LHCN-M2 (cell line): ENCODE measurements at regions not wholly inside any gene's neighbourhood (a gene's known extent, or its start where the extent isn't known, plus 50 kb on each side); places are given as distances from the start of the nearest gene placed in this dataset.

ENCODE experiments used
- DNase-seq: peaks from one replicate; pipeline ENCODE4 v3.0.0-alpha.2; 2012; ENCODE audit warnings: low read depth

- no peak for DNase-seq
Measured at GRCh38 chr6:55696501-55696900, 117.5 kb upstream of the HMGCLL1 start.

GRCh38 chr6:55696041-55696440 lies 117.0 kb upstream of the HMGCLL1 start:
- DNase-seq, result no peak

GRCh38 chr6:55694759-55695158 lies 115.8 kb upstream of the HMGCLL1 start:
- no peak for DNase-seq

GRCh38 chr6:55694148-55694547 lies 115.2 kb upstream of the HMGCLL1 start:
- DNase-seq, result peak; percentile 75

GRCh38 chr6:55679503-55679902 lies 100.5 kb upstream of the HMGCLL1 start:
- no peak for DNase-seq

GRCh38 chr6:55678330-55679224 lies 99.6 kb upstream of the HMGCLL1 start:
- DNase-seq, result no peak

GRCh38 chr6:55676736-55677135 lies 97.7 kb upstream of the HMGCLL1 start:
- no peak for DNase-seq

- no peak for DNase-seq
Measured at GRCh38 chr6:55675941-55676340, 96.9 kb upstream of the HMGCLL1 start.

GRCh38 chr6:55674672-55675071 lies 95.7 kb upstream of the HMGCLL1 start:
- DNase-seq, result no peak

GRCh38 chr6:55670850-55671413 lies 91.9 kb upstream of the HMGCLL1 start:
- no peak for DNase-seq

- no peak for DNase-seq
Measured at GRCh38 chr6:55669028-55669427, 90.0 kb upstream of the HMGCLL1 start.

GRCh38 chr6:55668591-55668990 lies 89.6 kb upstream of the HMGCLL1 start:
- DNase-seq, result peak; percentile 8

- no peak for DNase-seq
Measured at GRCh38 chr6:55667341-55667740, 88.3 kb upstream of the HMGCLL1 start.

GRCh38 chr6:55666606-55667225 lies 87.7 kb upstream of the HMGCLL1 start:
- no peak for DNase-seq

GRCh38 chr6:55666037-55666436 lies 87.0 kb upstream of the HMGCLL1 start:
- no peak for DNase-seq

- DNase-seq, result no peak
Measured at GRCh38 chr6:55664591-55665587, 85.9 kb upstream of the HMGCLL1 start.

GRCh38 chr6:55663914-55664313 lies 84.9 kb upstream of the HMGCLL1 start:
- no peak for DNase-seq

- no peak for DNase-seq
Measured at GRCh38 chr6:55659304-55659703, 80.3 kb upstream of the HMGCLL1 start.

- DNase-seq, result no peak
Measured at GRCh38 chr6:55654445-55654844, 75.5 kb upstream of the HMGCLL1 start.

GRCh38 chr6:55652429-55652828 lies 73.4 kb upstream of the HMGCLL1 start:
- no peak for DNase-seq

GRCh38 chr6:55651015-55651414 lies 72.0 kb upstream of the HMGCLL1 start:
- DNase-seq, result no peak

- DNase-seq, result peak; percentile 12
Measured at GRCh38 chr6:55643861-55644260, 64.9 kb upstream of the HMGCLL1 start.
